H1 (cell line): ENCODE measurements at regions not wholly inside any gene's neighbourhood (a gene's known extent, or its start where the extent isn't known, plus 50 kb on each side); places are given as distances from the start of the nearest gene placed in this dataset.
A peak's percentile ranks its signal among the peaks of the same experiment; 100 is the strongest.
"Not testable (repeated sequence)": the region's sequence is repeated elsewhere in the genome, so short reads cannot be mapped to it uniquely, and the experiment has no call there.

Experiments
- CTCF ChIA-PET: fragments of 300-600 bp; sonication (Branson Sonifier 250); formaldehyde crosslinking; loops from one replicate; lab custom pipeline; 2021; ENCODE audit not compliant: partially characterized antibody; lab: Charles Lee
- POLR2A ChIA-PET: fragments of 300-600 bp; sonication (Branson Sonifier 250); formaldehyde crosslinking; loops from one replicate; lab custom pipeline; 2021; ENCODE audit warnings: inconsistent platforms; ENCODE audit not compliant: partially characterized antibody; lab: Charles Lee
- DNase-seq, 2 experiments: peaks; one replicate each; pipeline versions ENCODE4 v3.0.0 to v3.0.0-alpha.2; 2010 to 2022; ENCODE audit warnings: low spot score in 2 of 2, low read depth in 1 of 2, mixed read lengths in 1 of 2
- FAIRE-seq: peaks from 2 replicates; lab custom pipeline; 2011; peaks lifted over from hg19 to GRCh38; lab: Jason Lieb, UNC
- H2AFZ ChIP-seq: 2 replicates; pipeline ENCODE4 v1.8.1; 2012; ENCODE audit warnings: low read length, inconsistent platforms
- H2AK5ac ChIP-seq: 2 replicates; pipeline ENCODE4 v1.6.1; 2013; ENCODE audit warnings: low read depth, low read length
- H2BK120ac ChIP-seq: replicated peaks from 2 replicates; pipeline ENCODE3; 2013; ENCODE audit warnings: low read depth, low read length, inconsistent platforms
- H2BK12ac ChIP-seq: 2 replicates; pipeline ENCODE4 v1.6.1; 2013; ENCODE audit warnings: low read depth, low read length
- H2BK15ac ChIP-seq: 2 replicates; pipeline ENCODE4 v1.6.1; 2013; ENCODE audit warnings: low read length
- H2BK20ac ChIP-seq: 2 replicates; pipeline ENCODE4 v1.6.1; 2013; ENCODE audit warnings: low read length
- H2BK5ac ChIP-seq: 2 replicates; pipeline ENCODE4 v1.6.1; 2013; ENCODE audit warnings: low read depth, low read length
- H3K14ac ChIP-seq: 2 replicates; pipeline ENCODE4 v1.6.1; 2013; ENCODE audit warnings: inconsistent platforms; ENCODE audit not compliant: insufficient read length
- H3K18ac ChIP-seq: 2 replicates; pipeline ENCODE4 v1.6.1; 2013; ENCODE audit warnings: low read length; ENCODE audit errors: extremely low read depth
- H3K23ac ChIP-seq: 2 replicates; pipeline ENCODE4 v1.6.1; 2013; ENCODE audit warnings: inconsistent platforms; ENCODE audit not compliant: insufficient read length
- H3K23me2 ChIP-seq: 2 replicates; pipeline ENCODE4 v1.6.1; 2013; ENCODE audit warnings: low read depth, low read length
- H3K27ac ChIP-seq: 2 replicates; pipeline ENCODE4 v1.6.1; 2011; ENCODE audit warnings: low read depth, low read length, inconsistent platforms
- H3K27me3 ChIP-seq, 4 experiments: replicated peaks in 1 of 4; 1 replicate in 1 of 4; 2 replicates in 3 of 4; pipeline versions ENCODE4 v1.6.1 to v1.8.1; 2011 to 2013; ENCODE audit warnings: low read length in 3 of 4, mild to moderate bottlenecking in 3 of 4, inconsistent platforms in 2 of 4, mixed read lengths in 2 of 4, moderate library complexity in 1 of 4; ENCODE audit not compliant: control insufficient read depth in 3 of 4, insufficient read depth in 3 of 4; ENCODE audit errors: extremely low read depth in 1 of 4
- H3K36me3 ChIP-seq, 4 experiments: 2 replicates each; pipeline versions ENCODE4 v1.6.1 to v1.8.1; 2011 to 2013; ENCODE audit warnings: mild to moderate bottlenecking in 4 of 4, low read length in 3 of 4, moderate library complexity in 2 of 4, control low read depth in 1 of 4, inconsistent platforms in 1 of 4; ENCODE audit not compliant: insufficient read depth in 4 of 4, control insufficient read depth in 2 of 4
- H3K4ac ChIP-seq: replicated peaks from 2 replicates; pipeline ENCODE3; 2013; ENCODE audit warnings: low read length, low read depth, mixed read lengths, inconsistent platforms; ENCODE audit not compliant: insufficient read length
- H3K4me1 ChIP-seq, 4 experiments: replicated peaks in 1 of 4; 1 replicate in 1 of 4; 2 replicates in 3 of 4; pipeline versions ENCODE4 v1.6.1 to v1.8.1; 2011 to 2013; ENCODE audit warnings: low read length in 3 of 4, inconsistent platforms in 2 of 4, mixed read lengths in 1 of 4; ENCODE audit not compliant: insufficient read depth in 4 of 4, control insufficient read depth in 3 of 4
- H3K4me2 ChIP-seq, 2 experiments: 2 replicates each; pipeline versions ENCODE4 v1.6.1 to v1.8.1; 2011 to 2013; ENCODE audit warnings: low read depth in 2 of 2, low read length in 2 of 2, control low read depth in 1 of 2, inconsistent platforms in 1 of 2, mild to moderate bottlenecking in 1 of 2; ENCODE audit not compliant: insufficient read depth in 1 of 2
- H3K4me3 ChIP-seq, 4 experiments: fragments of 200-600, 300-600 bp in 1 of 4; sonication (generic), shearing (Covaris generic), sonication (Bioruptor Twin) in 1 of 4; 2 replicates each; pipeline versions ENCODE4 v1.5.1 to v1.8.1; 2011 to 2016; ENCODE audit warnings: low read length in 4 of 4, low read depth in 3 of 4, control low read depth in 2 of 4, inconsistent platforms in 2 of 4, mild to moderate bottlenecking in 2 of 4, mixed read lengths in 1 of 4, moderate library complexity in 1 of 4; ENCODE audit not compliant: insufficient read depth in 2 of 4; ENCODE audit errors: extremely low read depth in 1 of 4
- H3K56ac ChIP-seq: replicated peaks from 2 replicates; pipeline ENCODE3; 2013; ENCODE audit warnings: low read depth, mild to moderate bottlenecking, mixed read lengths, low read length, inconsistent platforms; ENCODE audit not compliant: insufficient read length
- H3K79me1 ChIP-seq: 2 replicates; pipeline ENCODE4 v1.6.1; 2013; ENCODE audit warnings: low read depth, low read length, control low read depth
- H3K79me2 ChIP-seq, 2 experiments: 2 replicates each; pipeline versions ENCODE4 v1.6.1 to v1.8.1; 2012 to 2013; ENCODE audit warnings: low read length in 2 of 2, mild to moderate bottlenecking in 2 of 2, inconsistent platforms in 1 of 2; ENCODE audit not compliant: insufficient read depth in 2 of 2, control insufficient read depth in 1 of 2
- H3K9ac ChIP-seq, 4 experiments: replicated peaks in 1 of 4; 1 replicate in 1 of 4; 2 replicates in 3 of 4; pipeline versions ENCODE4 v1.6.1 to v1.8.1; 2011 to 2013; ENCODE audit warnings: low read depth in 3 of 4, low read length in 3 of 4, control low read depth in 2 of 4, mild to moderate bottlenecking in 2 of 4, moderate library complexity in 2 of 4, inconsistent platforms in 1 of 4; ENCODE audit errors: extremely low read depth in 1 of 4
- H3K9me3 ChIP-seq, 2 experiments: 2 replicates each; pipeline versions ENCODE4 v1.6.1 to v1.8.1; 2012 to 2013; ENCODE audit warnings: mild to moderate bottlenecking in 2 of 2, moderate library complexity in 2 of 2, control low read depth in 1 of 2, inconsistent platforms in 1 of 2, low read depth in 1 of 2, low read length in 1 of 2, mixed read lengths in 1 of 2; ENCODE audit not compliant: insufficient read depth in 2 of 2
- H4K20me1 ChIP-seq, 2 experiments: replicated peaks in 1 of 2; 2 replicates each; pipeline versions ENCODE3 to v1.8.1; 2011 to 2013; ENCODE audit warnings: inconsistent platforms in 2 of 2, low read length in 2 of 2, mild to moderate bottlenecking in 1 of 2; ENCODE audit not compliant: insufficient read depth in 2 of 2, control insufficient read depth in 1 of 2
- H4K5ac ChIP-seq: 2 replicates; pipeline ENCODE4 v1.6.1; 2013; ENCODE audit warnings: low read length, low read depth, mixed read lengths, inconsistent platforms; ENCODE audit not compliant: insufficient read length
- H4K8ac ChIP-seq: 2 replicates; pipeline ENCODE4 v1.8.0; 2013; ENCODE audit warnings: mild to moderate bottlenecking, moderate library complexity, low read length, inconsistent platforms; ENCODE audit not compliant: insufficient read depth; ENCODE audit errors: extremely low read depth
- H4K91ac ChIP-seq: replicated peaks from 2 replicates; pipeline ENCODE3; 2013; ENCODE audit warnings: low read length, mixed read lengths, inconsistent platforms; ENCODE audit not compliant: insufficient read length
- ASH2L ChIP-seq: fragments of 200-600, 300-600 bp; sonication (generic); IDR thresholded peaks from one replicate; pipeline ENCODE4 v1.7.1; 2017; ENCODE audit warnings: low read length
- POLR2A ChIP-seq, 2 experiments: IDR thresholded peaks; 1 replicate in 1 of 2; 2 replicates in 1 of 2; pipeline ENCODE4 v1.6.1; 2011; ENCODE audit warnings: low read depth in 2 of 2, low read length in 2 of 2, mild to moderate bottlenecking in 2 of 2; ENCODE audit errors: control extremely low read depth in 1 of 2
- POLR2AphosphoS5 ChIP-seq: IDR thresholded peaks from 2 replicates; pipeline ENCODE4 v1.6.1; 2011; ENCODE audit warnings: low read depth, low read length
- RBBP5 ChIP-seq: IDR thresholded peaks from 2 replicates; pipeline ENCODE4 v1.7.1; 2012; ENCODE audit warnings: low read depth, mild to moderate bottlenecking, inconsistent platforms, low read length, moderate library complexity, borderline replicate concordance
- TAF1 ChIP-seq: IDR thresholded peaks from 2 replicates; pipeline ENCODE4 v1.6.1; 2011; ENCODE audit warnings: mild to moderate bottlenecking, low read depth, low read length
- WGBS, 2 experiments: shearing (Covaris generic) in 1 of 2; methylation state at CpG; one replicate each; pipeline versions ENCODE4 v1.1.6 to v1.1.7; 2013 to 2015; ENCODE audit warnings: low lambda C conversion rate in 2 of 2, mixed read lengths in 2 of 2, inconsistent platforms in 1 of 2, low coverage in 1 of 2, missing lambda C conversion rate in 1 of 2; ENCODE audit not compliant: insufficient replicate concordance in 2 of 2, insufficient coverage in 1 of 2, insufficient read length in 1 of 2; ENCODE audit errors: extremely low coverage in 1 of 2, missing lambda C conversion rate in 1 of 2; 5-methylcytosine and 5-hydroxymethylcytosine counted together

DNA sequence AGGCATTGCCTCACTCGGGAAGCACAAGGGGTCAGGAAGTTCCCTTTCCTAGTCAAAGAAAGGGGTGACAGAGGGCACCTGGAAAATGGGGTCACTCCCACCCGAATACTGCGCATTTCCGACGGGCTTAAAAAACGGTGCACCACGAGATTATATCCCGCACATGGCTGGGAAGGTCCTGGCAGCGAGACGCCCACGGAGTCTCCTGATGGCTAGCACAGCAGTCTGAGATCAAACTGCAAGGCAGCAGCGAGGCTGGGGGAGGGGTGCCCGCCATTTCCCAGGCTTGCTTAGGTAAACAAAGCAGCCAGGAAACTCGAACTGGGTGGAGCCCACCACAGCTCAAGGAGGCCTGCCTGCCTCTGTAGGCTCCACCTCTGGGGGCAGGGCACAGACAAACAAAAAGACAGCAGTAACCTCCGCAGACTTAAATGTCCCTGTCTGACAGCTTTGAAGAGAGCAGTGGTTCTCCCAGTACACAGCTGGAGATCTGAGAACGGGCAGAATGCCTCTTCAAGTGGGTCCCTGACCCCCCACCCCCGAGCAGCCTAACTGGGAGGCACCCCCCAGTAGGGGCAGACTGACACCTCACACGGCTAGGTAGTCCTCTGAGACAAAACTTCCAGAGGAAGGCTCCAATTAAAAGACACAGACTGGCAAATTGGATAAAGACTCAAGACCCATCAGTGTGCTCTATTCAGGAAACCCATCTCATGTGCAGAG, 297.2 kb upstream of the DDI1 start:
- peak in 1 of 2 experiments; percentile 62 for DNase-seq
- H3K56ac ChIP-seq, H3K23me2 ChIP-seq, H3K79me1 ChIP-seq, H3K27ac ChIP-seq, H3K4ac ChIP-seq, H2BK120ac ChIP-seq, H2BK20ac ChIP-seq, FAIRE-seq, H4K20me1 ChIP-seq, H3K79me2 ChIP-seq, H4K91ac ChIP-seq, H3K36me3 ChIP-seq, CTCF ChIA-PET, H2BK15ac ChIP-seq, H3K27me3 ChIP-seq, H3K9me3 ChIP-seq, H3K14ac ChIP-seq, H3K23ac ChIP-seq, H3K4me1 ChIP-seq: not testable (repeated sequence)
- POLR2A ChIA-PET, result interaction anchor here (0.8 to 2.1 kb wide), 2 partner anchors 9 to 57 kb away, joined by 3 to 7 read pairs; no protein-coding TSS in a partner anchor
- Histone ChIP-seq H2BK5ac (peak overlapping the region; percentile 83), H2AK5ac (peak overlapping the region; percentile 53; the same call in 1 of the 2 replicates), H4K5ac (peak overlapping the region; percentile 81), H2AFZ (peak overlapping the region; percentile 88), H3K4me3 (peak overlapping the region in 1 of 4 experiments; percentile 45; a peak in 2 of 8 replicates), H3K4me2 (peak overlapping the region; percentile 62 to 83), H2BK12ac (peak overlapping the region; percentile 87; the same call in 1 of the 2 replicates), H4K8ac (peak overlapping the region; percentile 89; the same call in 1 of the 2 replicates), H3K9ac (peak overlapping the region in 3 of 4 experiments; percentile 29 to 69 (median 51); a peak in 6 of 7 replicates), H3K18ac (peak overlapping the region; percentile 55)
- WGBS, 2 experiments, result 33% methylated on average over 15 of the region's 18 CpGs; no CpG with 5 or more reads in 1 of the 2 experiments
- TF ChIP-seq RBBP5, result 0 out of 2 replicates have a peak, but pooled peaks have one; percentile 63
- peak; percentile 57 for TF ChIP-seq TAF1
- 0 out of 3 replicates have a peak, but pooled peaks of 1 of the 2 experiments have one; percentile 21 for TF ChIP-seq POLR2A (IDR thresholded peaks at IDR 0.05; ENCODE audit: control extremely low read depth in 1 of 2, low read depth in 2 of 2, low read length in 2 of 2)
- peak; percentile 61 for TF ChIP-seq ASH2L
- TF ChIP-seq POLR2AphosphoS5, result 0 out of 2 replicates have a peak, but pooled peaks have one; percentile 37
